ENCODE measurements at regions not wholly inside any gene's neighbourhood (a gene's known extent, or its start where the extent isn't known, plus 50 kb on each side); places are given as distances from the start of the nearest gene placed in this dataset.

GRCh38 chr4:119946359-119946758 lies 120.3 kb downstream of the MAD2L1 start:
- FAIRE-seq = no peak
- TF ChIP-seq CTCF (IDR thresholded peaks at IDR 0.05) = no peak
- DNase-seq = no peak
- 69 to 70% methylated on average over 5 of the region's 5 CpGs for WGBS, 2 donors
- ATAC-seq = no peak
- Histone ChIP-seq H3K36me3 (no peaks in the 10 kb centered on the region), H3K9me3 (no peaks in the 10 kb centered on the region), H3K27ac (no peak overlapping the region), H3K4me1 (no peaks in the 10 kb centered on the region), H3K4me3 (no peak overlapping the region), H3K27me3 (no peaks in the 10 kb centered on the region)
- intact Hi-C loops (cut with DNase I) = no loop called here

GRCh38 chr4:119942806-119943205 lies 123.8 kb downstream of the MAD2L1 start:
- no peaks in the 10 kb centered on the region for H3K36me3 ChIP-seq
- TF ChIP-seq CTCF (IDR thresholded peaks at IDR 0.05) = no peak
- intact Hi-C loops (cut with DNase I) = no loop called here
- H3K27ac ChIP-seq = no peak overlapping the region
- no peaks in the 10 kb centered on the region for H3K27me3 ChIP-seq
- 50 to 65% methylated on average over 1 of the region's 1 CpG for WGBS, 2 donors
- FAIRE-seq (no peak), ATAC-seq (no peak), DNase-seq (no peak)
- no peaks in the 10 kb centered on the region for H3K9me3 ChIP-seq
- no peak overlapping the region for H3K4me3 ChIP-seq
- no peaks in the 10 kb centered on the region for H3K4me1 ChIP-seq

DNA sequence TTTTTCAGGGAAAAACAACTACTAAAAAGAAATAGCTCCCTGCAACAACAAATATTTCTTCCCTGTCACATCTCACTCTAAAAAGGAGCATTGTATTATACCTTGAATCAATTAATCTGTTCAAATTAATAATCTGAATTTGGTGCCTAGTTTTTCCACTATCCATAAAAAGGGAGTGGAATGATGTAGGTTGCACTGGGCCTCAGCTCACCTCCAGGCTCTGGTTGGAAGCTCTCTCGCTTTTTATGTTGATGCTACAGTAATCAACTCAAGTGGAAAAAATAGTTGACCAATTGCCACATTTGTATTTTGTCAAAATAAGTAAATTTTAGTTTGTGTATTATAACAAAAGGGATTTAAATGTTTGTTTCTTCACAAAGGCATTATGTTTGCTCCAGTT lies 126.1 kb downstream of the MAD2L1 start:
- DNase-seq = no peak
- no peak overlapping the region for H3K27ac ChIP-seq
- no peak overlapping the region for H3K4me3 ChIP-seq
- 88 to 94% methylated on average over 1 of the region's 1 CpG for WGBS, 2 donors
- no peak for TF ChIP-seq CTCF (IDR thresholded peaks at IDR 0.05)
- no peaks in the 10 kb centered on the region for H3K27me3 ChIP-seq
- H3K4me1 ChIP-seq = no peaks in the 10 kb centered on the region
- no peak for FAIRE-seq
- intact Hi-C loops (cut with DNase I) = no loop called here
- no peaks in the 10 kb centered on the region for H3K9me3 ChIP-seq
- no peak for ATAC-seq
- no peaks in the 10 kb centered on the region for H3K36me3 ChIP-seq

DNA sequence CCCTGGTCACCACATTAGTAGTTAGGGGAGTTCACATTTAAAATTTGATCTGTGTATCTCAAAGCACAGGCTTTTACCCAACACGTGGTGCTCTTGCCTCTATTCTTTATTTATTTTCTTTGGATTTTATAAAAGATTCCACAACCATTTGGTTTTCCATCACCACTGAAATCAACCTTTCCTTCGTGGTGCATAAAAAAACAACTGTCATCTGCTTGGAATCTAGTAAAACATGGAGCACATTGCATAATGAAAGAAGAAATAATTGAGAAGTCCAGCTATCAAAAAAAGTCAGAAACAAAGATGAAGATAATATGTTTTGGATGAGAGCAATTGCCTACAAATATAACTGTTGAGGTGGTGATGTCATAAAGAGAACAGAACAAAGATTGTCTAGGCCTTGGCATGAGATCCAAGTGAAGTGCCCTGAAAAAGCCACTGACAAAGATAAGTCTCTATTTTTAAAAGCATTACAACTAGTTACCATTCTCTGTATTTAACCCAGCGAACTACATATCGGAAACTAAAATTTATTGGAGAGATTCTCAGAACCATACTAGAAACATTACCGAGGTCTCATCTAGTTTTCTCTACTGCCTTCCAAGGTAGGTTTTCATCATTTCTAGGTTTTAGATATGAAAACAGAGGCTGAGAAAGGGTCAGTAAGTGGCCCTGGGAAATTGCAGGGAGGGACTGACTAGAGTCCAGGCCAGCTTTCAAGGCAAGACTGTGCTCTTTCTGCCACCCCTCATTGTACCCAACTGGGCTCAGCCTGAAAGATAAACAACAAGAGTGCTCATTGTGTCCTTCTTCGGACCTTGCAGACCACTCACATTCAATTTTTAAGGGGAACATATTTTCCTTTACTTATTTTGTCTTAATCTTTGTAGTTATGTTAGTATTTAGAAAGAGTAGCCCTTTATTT lies 127.3 kb downstream of the MAD2L1 start:
- no peak for FAIRE-seq
- WGBS, 2 donors = 70 to 77% methylated on average over 6 of the region's 6 CpGs

More for the DNA sequence above, 127.3 kb downstream of the MAD2L1 start:
- Histone ChIP-seq H3K36me3 (no peaks in the 10 kb centered on the region), H3K27me3 (no peaks in the 10 kb centered on the region), H3K27ac (no peak overlapping the region), H3K9me3 (no peaks in the 10 kb centered on the region), H3K4me1 (no peaks in the 10 kb centered on the region), H3K4me3 (no peak overlapping the region)
- DNase-seq = no peak
- ATAC-seq = no peak
- TF ChIP-seq CTCF (IDR thresholded peaks at IDR 0.05) = no peak
- intact Hi-C loops (cut with DNase I) = no loop called here
